Activated CD4-positive, CD25-positive, alpha-beta regulatory T cell treated with anti-CD3 and anti-CD28 coated beads, Interleukin-2, amount 50 U/mL, for 24 hours (primary cell): ENCODE measurements at regions not wholly inside any gene's neighbourhood (a gene's known extent, or its start where the extent isn't known, plus 50 kb on each side); places are given as distances from the start of the nearest gene placed in this dataset.

Source experiments
- ATAC-seq, 2 donors: fragments of 150-1000 bp; cut with Tn5 transposase; one replicate each; pipeline ENCODE4 v1.10.0; 2021; ENCODE audit warnings: mild to moderate bottlenecking in 1 of 2, moderate library complexity in 1 of 2

DNA sequence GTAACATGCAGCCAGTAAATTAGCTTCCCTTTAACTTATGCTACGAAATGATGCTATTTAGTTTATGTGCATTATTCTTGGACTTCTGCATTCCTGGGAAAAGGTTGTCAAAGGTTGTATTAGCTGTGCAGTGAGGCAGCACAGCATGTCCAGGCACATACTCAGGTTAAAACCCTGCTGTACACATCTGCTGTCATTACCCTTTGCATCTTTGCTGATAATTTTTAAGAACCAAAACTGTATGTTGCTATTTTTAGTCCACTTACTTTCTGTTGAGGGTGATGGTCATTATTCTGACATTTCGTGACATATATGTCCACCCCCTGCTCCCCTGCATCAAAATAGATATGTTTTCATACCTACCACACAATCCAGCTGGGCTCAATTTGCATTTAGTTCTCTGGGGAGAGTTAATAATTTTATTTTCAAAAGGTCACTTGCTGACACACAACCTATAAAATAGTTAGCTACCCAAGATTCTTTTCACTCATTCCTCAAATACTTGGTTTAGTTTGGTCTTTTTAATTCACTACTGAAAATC is 142.5 kb upstream of the SPACA1 start:
- ATAC-seq: no peak

DNA sequence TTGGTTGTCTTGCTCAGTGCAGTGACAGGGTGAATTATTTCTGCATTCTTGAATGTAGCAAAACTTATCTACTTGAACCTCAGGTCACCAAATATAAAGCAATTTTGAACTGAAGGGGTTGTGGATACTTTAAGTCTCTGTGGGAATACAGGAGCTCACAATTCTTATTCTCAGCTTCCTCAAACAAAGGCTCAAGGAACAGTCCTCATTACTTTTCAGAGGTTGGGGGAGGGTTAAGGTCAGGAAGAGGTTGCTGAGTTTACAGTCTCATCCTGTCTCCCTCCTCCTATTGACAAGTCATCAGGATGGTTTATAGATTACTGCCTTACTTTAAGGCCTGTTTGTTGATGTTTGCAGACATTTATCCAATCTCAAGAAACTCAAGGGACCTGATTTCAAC is 143.6 kb upstream of the SPACA1 start:
- ATAC-seq: no peak

DNA sequence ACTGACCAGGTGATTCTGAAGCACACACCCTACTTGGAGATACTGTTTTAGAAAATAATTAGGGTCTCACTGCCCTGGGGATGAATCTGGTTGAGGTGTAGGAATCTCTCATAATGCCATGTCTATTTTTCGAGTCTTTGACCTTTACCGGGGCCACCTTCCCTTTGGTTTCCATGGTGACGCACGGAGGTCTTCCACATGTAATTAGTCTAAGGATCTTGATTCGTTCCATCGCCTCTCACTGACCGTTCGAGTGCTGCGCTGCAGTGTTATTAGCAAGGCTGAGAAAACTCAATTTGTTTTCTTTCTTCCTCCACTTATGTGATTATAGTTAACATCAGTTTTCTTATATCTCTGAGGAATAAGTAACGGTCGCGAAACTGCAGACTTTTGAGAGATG is 144.3 kb upstream of the SPACA1 start:
- no peak for ATAC-seq

DNA sequence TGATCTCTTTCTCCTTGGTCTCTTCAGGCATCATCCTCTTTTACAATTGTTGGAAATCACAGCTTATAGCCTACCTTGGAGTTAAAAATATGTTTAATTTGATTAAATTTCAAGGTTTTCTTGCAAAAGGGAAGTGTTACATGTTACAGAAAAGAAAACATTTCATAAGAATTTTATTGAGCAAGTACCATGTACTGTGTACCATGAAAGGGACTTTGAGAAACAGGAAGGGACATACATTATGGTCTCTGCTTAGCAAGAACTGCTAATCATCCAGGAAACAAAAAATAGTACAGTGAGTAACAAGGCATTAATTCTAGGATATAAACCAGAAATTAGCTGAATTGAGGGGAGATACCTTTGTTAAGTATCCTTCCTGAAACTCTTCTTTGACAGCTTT is 145.3 kb upstream of the SPACA1 start:
- no peak for ATAC-seq

DNA sequence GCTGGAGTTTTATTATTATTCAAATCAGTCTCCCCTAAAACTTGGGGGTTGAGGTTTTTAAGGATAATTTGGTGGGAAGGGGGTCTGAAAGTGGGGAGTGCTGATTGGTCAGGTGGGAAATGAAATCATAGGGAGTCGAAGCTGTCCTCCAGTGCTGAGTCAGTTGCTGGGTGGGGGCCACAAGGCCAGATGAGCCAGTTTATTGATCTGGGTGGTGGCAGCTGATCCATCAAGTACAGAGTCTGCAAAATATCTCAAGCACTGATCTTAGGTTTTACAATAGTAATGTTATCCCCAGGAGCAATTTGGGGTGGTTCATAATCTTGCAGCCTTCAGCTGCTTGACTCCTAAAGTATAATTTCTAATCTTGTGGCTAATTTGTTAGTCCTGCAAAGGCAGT is 146.0 kb upstream of the SPACA1 start:
- ATAC-seq: no peak

DNA sequence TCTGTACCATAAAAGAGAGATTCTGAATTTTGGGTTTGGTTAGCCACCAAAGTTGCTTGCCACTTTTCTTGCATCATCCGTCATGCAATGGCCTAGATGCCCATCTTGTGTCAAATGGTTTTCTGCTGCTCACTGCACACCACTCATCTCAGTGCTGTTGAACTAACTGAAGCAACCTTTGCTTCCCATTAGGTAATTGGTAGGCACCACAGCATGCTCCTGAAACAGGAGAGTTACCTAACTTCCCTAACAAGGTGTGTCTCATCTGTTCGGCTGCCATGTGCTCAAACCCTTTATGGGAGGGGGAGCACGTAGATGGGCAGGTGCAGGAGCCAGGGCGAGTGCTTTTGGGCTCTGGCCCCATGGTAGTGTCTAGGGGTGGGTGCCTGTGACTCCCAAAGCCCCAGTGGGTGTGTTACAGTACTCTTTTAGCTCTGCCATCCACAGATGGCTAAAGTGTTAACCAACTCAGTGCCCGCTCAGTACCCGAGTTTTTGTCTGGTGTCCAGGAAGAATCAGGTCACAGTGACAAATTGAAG is 147.4 kb upstream of the SPACA1 start:
- ATAC-seq: no peak

DNA sequence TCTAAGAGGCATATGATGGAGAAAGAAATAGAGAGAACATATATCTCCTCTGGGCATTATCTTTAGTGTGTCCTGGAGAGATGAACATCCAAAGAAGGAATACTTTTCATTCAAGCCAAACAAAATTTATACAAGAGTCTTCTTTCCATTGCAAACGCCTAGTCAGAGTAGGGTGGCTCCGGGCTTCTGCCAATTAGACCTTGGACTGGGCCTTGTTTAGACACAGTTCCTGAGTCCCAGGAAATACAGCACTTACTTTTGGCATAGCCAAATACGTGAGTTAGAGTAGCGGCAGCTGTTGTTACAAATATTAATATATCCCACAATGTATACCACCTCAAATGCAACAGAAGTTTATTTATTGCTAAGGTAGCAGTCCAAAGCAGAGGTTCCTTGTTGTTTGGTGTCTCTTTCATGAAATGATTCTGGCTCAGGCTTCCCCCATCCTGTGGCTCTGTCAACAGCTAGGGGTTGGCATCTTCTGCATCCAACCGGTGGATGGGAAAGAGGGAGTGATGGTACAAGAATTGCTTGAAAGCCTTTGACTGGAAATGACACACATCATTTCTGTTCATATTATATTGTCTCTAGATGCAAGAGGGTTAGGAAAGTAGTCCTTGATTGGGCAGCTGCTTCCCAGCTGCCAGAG is 148.0 kb upstream of the SPACA1 start:
- ATAC-seq: no peak

DNA sequence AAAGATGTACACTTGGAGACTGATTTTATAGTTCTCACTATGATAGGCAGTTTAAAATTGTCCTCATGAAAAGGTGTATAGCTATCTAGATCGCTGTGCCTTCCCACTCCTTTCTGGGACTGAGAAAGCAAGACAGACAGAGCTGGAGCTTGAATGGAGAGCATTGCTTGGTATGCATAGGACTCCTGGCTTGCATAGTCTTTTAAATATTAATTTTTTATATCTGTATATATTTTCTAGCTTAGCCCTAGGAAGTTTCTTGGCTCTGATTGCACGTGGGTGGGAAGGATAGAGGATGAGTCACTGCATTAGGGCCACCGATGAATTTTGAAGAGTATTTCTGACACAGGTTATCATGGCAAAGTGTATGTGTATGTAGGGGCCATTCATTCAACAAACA is 150.0 kb upstream of the SPACA1 start:
- ATAC-seq: no peak

DNA sequence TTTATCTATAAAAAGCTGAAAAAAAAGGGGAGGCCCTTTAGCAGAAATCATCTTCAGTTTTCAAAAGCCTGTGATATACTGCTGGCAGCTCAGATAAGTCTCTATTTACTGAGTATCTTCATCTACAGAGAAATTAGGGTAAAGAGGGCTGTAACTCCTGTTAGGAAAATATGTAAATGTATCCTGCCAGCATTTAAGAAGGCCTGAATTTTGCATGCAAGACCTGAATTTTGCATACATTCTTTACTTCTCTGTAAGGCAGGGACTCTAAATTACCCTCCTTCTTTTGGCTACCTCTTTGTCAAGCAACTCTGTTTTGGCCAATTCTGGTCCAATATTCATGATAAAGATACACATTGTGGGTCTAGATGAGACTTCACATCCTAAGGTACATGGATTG is 150.6 kb upstream of the SPACA1 start:
- ATAC-seq: no peak

DNA sequence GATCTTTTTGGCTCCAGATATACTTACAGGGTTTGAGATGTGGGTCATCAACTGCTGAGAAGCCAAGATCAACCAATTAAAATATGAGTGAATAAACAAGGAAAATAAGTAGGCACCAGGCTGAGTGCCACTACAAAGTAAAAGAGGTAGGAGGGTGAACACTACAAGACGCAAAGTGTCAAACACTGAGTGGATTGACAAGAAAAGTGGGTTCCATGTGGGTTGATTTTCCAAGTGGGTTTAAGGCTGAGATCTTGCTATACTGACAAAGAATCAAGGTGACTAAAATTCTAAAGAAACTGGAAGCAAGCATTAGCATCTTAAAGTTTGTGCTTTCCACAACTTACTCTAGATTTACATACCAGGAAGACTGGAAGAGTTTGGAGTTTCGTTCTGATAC is 160.4 kb upstream of the SPACA1 start:
- no peak for ATAC-seq

DNA sequence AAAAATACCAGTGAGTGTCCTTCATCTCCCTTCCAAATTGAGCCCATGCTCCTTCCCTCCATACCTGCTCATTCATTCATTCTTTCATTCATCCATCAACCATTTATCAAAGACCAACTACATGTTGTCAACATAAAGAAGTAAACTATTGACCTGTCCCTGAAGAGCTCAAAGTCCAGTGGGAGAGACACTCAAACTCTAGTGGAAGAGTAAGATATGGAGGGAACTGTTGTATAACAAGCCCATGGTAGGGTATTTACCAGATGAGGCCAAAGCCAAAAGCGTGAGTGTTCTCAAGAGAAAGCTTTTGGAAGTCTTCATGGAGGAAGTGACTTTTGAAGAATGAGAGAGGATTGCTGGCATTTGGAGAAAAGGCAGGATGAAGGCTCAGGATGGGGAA is 163.4 kb upstream of the SPACA1 start:
- no peak for ATAC-seq

DNA sequence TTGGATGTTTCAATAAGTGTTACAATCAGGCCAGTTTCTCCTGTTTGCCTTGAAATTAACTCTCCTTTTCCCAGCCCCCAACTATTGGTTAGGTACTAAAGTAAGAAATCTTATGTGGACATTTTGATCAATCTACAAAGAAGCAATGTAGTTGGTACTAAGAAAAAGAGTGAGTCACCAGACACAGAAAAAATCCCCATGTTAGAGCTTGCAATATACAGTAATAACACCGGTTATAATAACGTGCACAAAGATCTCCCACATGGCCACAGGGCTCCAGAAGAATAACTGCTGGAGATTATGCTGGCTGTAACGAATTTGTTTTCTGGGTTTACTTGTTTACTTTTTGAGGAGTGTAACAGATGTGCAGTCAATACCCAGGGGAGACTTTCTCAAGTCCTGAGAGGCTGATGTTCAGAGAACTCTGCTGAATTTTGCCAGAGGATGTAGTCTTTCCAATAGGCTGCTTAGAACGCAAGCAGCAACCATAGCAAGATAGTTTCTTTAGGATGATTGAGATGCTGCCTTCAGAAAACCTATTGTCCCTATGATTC is 166.2 kb upstream of the SPACA1 start:
- ATAC-seq: peak in 1 of 2 donors; percentile 55

DNA sequence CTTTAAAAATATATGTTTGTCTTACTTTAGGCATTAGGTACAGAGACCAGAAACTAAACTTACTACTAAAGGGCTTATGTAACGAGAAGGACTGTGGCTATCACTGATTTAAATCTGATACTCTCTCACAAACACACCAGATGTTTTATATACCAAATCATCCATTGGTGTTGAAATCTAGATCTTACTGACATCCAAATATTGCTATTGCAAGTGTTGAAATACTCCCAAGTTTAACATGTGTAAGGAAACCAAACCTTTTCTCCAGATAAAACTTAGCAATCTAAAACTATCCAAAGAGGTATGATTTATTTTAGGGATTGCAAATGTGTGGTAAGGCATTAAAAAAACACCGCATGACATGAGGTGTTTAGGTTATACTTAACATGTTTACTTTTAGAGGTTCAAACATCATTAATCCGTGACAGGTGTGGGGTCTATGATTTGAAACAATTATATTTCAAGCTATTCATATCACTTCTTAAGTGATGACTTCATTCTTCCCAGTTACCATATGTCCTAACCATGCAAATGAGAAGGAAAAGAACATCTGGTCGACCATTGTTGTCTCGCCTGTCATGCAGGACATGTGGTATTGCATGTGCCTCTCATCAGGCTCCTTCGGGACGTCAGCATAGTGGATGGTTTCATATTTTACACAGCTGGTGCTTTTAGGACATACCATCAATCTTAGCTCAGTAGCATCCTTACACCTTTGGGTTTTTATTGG is 168.3 kb upstream of the SPACA1 start:
- ATAC-seq: no peak

DNA sequence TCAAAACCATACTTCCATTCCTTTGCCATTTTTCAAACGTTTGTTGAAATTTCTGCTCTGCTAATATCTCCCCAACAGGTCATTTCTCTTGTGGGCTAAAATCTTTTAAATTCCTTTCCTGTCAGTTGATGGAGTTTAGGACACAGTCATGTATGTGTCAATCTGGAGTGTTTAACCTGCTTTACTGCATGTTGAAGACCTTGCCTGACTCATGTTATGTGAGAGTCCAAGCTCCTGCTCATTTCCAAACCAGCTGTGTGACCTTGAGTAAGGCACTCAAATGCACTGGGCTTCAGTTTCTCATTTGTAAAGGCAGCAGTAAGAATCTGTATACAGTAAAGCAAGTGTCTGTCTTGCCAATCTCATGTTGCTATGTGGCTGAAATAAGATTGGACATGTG is 171.9 kb upstream of the SPACA1 start:
- ATAC-seq: no peak

DNA sequence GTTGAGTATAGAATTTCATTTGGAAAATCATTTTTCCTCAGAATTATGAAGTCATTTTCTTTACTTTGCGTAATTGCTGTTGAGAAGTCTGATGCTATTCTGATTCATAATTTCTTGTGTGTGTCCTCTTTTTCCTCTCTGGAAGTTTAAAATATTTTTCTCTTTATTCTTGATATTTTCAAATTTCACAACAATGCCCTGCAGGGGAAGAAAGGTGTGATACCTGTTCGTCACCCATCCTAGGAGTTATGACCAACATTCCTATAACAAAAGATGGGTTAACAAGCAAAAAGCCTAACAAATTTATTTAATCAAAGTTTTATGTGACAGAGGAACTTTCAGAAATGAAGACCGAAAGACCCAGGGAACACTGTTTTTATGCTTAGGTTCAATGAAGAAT is 171.5 kb upstream of the AKIRIN2 start:
- no peak for ATAC-seq

DNA sequence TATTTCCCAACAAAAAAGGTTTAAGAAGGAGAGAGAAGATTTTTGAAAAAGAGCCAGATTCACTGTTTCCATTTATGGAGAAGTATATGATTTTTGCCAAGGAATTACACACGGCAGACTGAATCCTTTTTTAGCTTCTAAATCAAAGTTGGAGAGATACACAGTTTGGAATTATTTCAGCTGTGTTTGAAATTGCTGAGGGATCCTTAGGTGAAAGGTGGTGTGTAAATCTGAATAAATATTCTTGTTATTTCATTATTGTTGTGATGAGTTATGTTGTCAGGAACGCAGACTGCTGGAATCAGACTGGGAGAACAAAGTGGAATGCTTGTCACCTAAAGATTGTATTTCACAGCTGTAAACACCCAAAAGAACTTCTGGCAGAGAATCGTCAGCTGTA is 168.5 kb upstream of the AKIRIN2 start:
- no peak for ATAC-seq

DNA sequence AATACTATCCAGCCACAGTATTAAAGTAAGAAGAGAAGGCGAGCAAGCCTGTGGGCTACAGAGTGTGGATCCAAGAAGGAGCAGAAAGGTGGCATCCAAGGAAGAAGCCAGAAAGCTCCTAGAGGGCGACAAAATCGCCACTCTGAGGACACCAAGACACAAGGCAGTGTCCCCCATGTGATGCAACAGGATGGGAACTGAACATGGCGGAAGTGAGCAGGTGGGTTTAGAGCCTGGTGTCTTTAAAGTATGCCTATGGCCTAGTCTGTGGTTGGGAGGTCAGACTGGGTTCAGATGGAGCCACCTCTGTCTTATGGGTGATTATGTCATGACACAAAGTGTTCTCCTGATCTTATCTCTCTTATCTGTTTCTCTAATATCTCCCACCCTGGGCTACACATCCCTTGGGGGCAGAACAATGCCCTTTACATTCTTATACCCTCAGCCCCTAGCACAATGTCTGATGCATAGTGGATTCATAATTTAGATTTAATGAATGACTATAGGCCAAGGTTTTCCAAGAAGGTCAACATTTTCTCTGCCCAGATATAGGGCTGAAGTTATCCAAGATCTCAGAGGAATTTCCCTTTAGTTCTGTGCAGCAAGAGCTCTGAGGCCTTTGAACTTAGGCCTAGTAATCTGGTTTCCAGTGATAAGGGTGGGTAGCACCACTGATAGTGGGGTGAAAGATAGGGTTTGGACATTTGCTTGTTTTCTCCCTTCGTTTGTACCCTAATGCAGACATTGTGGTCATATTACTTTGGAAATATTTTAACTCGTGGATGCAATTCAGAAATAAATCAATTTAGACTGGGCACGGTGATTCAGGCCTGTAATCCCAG is 167.3 kb upstream of the AKIRIN2 start:
- no peak for ATAC-seq

DNA sequence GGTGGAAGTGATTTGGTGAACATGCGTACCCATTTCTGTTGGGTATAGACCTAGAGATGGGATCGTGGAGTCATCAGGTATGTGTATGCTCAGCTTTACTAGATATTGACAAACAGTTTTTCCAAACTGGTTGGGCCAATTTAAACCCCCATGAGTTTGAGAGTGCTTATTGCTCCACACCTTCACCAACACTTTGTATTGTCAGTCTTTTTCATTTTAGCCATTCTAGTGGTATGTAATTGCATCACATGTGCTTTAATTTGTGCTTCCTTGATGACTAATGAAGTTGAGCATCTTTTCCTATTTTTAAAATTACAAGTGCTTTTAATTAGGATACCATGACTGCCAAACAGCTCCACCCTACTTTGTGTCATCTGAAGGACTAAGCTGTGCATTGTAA is 158.9 kb upstream of the AKIRIN2 start:
- no peak for ATAC-seq

DNA sequence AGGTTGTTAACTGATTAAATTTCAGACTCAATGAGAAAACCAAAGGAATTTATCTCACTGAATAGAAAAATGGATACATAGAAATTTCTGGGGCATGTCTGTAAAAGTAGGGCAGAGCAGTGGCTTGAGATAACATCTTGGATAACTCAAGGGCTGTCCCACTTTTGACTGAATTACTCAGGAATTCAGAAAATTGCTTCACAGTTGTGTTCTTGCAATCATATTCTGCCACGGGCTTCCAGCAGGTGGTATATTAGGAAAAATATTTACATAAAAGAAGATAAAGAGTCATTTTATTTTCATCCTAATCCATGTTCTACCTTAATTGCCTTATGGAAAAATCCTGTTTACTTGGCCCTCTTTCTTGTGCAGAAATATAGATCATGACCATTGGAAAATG is 156.4 kb upstream of the AKIRIN2 start:
- no peak for ATAC-seq

DNA sequence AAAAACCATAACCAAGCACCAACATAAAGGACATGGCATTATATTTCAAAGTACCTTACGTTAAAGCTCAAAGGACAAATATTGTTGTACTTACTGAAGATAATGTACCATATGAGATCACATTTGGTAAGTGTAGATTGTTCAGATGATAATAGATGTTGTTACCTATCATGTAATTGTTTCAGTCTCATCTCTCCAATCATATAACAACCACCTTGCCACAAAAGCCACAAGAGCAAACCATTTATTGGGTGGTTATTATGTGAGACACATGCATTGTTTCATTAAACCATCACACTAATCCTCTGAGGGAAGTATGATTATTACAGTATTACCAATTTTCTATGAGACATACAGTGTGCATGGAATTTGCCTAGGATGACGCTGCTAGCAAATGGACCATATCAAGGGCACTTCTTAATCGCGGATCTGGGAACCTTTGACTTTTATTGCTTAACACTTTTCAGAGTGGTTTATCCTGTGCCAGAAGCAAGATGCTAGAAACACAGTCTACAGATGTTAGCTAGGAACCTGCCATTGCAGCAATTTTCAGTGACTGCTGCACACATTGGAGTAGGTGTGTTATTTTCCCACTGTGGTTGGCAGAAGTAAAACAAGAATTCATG is 149.8 kb upstream of the AKIRIN2 start:
- ATAC-seq: no peak

DNA sequence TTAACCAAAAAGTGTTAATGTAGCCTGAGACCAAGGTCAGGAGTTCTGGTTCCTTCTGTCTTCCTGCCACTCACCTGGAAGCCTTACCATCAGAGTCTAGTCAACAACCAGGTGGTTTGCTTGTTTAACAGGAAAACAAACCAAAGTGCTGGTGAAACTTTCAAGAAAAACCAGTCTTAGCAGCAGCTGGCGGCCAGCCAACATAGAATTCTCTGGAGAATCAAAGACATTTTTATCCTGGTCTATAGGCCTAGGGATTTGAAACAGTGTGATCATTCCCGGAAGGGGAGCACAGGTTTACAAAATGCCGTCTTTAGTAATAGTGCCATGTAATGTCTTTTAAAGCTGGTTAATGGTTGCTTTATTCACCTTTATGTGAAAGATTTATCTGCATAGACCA is 146.6 kb upstream of the AKIRIN2 start:
- ATAC-seq: no peak

DNA sequence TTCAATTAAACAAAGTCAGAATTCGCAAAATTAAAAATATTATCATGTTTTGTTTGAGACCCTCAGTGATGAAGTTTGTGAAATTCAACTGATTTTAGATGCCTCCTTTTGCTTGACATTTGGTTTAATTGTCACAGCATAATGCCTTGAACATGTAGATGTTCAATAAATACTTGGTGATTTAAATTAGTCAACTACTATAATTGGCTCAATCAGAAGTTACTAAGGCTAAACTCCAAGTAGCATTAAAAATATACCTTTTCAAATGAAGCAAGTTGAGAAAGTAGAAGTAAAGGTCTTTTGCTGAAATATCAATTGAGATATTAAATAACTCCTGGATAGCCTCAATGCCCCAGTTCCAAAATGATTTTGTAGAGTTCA is 145.8 kb upstream of the AKIRIN2 start:
- no peak for ATAC-seq
